DMS53 (cell line): ENCODE measurements at regions not wholly inside any gene's neighbourhood (a gene's known extent, or its start where the extent isn't known, plus 50 kb on each side); places are given as distances from the start of the nearest gene placed in this dataset.

Experiments used
- DNase-seq: peaks from one replicate; lab custom pipeline; 2025; lab: John Stamatoyannopoulos, UW

DNA sequence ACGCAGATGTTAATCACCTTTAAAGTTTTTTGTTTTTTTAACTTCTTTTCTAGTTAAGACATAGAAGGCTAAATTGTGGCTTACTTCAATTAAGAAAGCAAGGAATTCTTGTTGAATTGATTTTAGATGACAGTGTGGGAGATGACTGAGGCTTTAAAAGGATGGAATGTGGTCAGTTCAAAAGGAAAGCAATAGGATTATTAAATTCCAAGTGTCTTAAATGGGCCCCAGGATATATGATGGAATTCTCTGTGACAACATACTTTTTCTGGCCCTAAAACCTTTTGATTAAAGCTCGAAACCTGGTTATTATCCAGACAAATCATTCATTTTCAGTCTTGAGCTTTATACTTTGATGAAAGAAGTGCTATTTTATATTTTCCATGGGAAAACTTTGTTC lies 179.0 kb upstream of the TMEFF2 start:
- no peak for DNase-seq

- no peak for DNase-seq
Observed at GRCh38 chr2:192373221-192373620, 178.5 kb upstream of the TMEFF2 start.

GRCh38 chr2:192369969-192370368 lies 175.2 kb upstream of the TMEFF2 start:
- no peak for DNase-seq

GRCh38 chr2:192357217-192357616 lies 162.5 kb upstream of the TMEFF2 start:
- no peak for DNase-seq

- DNase-seq = no peak
Observed at GRCh38 chr2:192354512-192355244, 159.9 kb upstream of the TMEFF2 start.

GRCh38 chr2:192347542-192347941 lies 152.8 kb upstream of the TMEFF2 start:
- DNase-seq = no peak

DNA sequence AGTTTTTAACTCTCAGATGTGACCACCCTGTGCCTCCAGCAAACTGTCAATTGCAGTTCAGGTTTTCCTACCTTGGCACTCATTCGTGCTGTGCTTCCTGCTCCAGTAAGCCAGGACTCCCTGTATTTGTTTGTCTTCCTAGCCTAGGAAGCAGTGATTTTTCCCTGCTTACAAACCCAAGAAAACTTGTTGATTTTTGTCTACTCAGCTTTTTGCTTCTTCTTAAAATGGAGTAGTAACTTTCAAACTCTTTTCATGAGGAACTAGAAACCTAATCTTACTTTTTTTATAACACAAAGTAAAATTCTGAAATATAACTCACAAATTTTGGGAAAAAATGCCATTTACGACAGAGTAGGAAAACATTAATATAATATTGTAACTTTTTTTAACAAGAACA lies 150.6 kb upstream of the TMEFF2 start:
- DNase-seq = no peak

- no peak for DNase-seq
Observed at GRCh38 chr2:192333642-192334041, 138.9 kb upstream of the TMEFF2 start.

- no peak for DNase-seq
Observed at GRCh38 chr2:192328297-192328696, 133.6 kb upstream of the TMEFF2 start.

DNA sequence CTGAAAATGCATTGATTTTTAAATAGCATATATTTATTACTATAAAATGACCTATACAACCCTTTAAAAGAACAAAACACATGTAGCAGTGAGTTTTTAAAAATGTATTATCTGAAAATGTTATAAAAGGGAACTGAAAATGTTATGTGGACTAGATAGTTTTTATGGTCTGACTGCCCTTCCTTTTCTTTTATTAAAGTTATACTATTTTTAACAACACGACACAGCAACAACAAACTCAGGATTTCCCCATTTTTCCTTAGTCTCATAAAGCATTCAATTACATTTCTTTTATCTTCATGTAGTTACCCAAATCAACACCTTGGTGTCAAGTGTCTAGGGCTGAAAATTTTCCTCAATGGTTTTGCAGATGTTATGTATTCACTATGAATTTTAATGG lies 132.8 kb upstream of the TMEFF2 start:
- no peak for DNase-seq

- DNase-seq = no peak
Observed at GRCh38 chr2:192315543-192315942, 120.8 kb upstream of the TMEFF2 start.

GRCh38 chr2:192314800-192315481 lies 120.2 kb upstream of the TMEFF2 start:
- DNase-seq = no peak

DNA sequence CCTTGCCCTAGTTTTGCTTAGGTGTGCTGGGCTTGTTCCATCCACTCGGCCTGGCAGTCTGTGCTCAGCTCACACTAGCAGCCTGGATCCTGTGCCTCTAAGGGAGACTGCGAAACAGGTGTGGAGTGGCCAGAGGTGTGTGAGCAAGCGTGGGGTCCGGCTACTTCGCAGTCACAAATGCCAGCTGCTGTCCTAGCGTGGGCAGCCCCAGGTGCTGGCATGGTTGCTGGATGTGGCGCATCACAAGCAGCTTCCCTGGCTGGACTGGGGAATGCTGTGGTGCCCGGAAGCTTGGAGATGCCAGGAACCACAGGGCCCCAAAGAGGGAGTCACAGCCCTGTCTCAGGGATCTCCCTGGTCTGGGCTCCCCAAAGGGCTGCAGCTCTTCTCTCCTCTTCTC lies 119.0 kb upstream of the TMEFF2 start:
- no peak for DNase-seq

GRCh38 chr2:192311701-192312460 lies 117.1 kb upstream of the TMEFF2 start:
- DNase-seq = no peak

DNA sequence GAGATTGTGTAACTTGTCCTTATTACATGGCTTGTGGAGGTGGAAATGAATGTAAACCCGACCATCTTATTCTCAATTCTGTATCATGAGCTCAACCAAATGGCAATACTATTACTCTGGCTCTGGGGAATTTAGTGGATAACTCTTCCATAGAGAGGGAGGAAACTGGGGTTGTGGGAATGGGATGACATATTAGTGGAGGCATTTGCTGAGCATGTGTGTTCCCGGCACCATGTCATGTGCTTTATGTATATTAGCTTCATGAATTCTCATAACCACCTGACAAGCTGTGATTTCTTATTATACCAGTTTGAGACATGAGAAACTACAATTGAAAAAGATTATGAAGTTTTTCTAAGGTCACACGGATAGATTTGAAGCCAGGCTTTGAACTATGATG lies 112.8 kb upstream of the TMEFF2 start:
- no peak for DNase-seq

- no peak for DNase-seq
Observed at GRCh38 chr2:192298664-192299063, 103.9 kb upstream of the TMEFF2 start.

DNA sequence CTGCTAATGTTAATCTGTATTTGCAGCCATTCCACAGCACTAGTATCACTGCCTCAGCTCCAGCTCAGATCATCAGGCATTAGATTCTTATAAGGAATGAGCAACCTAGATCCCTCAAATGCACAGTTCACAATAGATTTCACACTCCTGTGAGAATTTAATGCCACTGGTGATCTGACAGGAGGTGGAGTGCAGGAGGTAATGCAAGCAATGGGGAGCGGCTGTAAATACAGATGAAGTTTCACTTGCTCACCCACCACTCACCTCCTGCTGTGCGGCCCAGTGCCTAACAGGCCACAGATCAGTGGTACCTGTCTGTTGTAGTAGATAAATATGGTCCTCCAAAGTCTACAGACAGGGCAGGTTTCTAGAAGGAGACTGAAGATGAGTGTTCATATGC lies 97.7 kb upstream of the TMEFF2 start:
- no peak for DNase-seq

DNA sequence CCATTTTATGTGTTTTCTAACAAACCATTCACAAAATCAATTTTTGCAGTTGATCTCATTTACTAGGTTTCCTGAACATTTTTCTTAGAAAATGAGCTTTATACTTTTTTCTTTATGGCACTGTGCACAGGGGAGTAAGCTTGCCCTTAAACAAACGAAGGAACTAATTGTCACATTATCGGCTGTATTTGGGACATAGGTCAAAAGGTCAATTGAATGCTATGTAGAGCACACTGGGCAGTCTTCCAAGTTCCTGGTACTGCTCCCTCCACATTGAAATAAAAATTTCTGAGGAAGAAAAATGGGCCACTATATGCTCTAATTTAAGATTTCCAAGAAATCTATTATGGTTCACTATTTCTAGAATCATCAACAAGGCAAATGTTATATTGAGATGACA lies 93.6 kb upstream of the TMEFF2 start:
- peak; percentile 58 for DNase-seq

DNA sequence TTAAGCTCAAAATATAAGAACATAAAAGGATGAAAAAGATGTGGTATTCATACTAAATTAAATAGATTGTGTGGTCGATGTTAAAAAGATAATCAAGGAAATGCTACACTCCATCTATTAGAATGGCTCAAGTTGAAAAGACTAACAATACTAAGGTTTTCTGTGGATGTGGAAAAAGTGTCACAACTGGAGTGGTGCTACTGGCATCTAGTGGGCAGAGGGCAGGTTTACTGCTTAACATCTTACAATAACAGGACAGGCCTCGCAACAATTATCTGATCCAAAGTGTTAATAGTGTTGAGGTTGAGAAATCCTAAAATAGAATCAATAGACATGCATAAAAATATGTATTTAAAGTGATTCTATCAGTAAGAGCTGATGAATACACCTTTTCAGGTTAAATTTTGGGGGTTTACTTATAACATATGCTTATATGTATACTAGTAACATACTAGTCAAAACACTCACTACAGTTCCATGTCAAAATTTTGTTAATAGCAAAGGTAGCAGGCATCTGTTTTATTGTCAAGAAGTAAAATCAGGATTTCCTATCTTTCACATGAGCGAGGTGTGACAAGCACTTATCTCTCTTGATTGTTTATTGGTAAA lies 91.5 kb upstream of the TMEFF2 start:
- peak; percentile 78 for DNase-seq

- no peak for DNase-seq
Observed at GRCh38 chr2:192283450-192283849, 88.7 kb upstream of the TMEFF2 start.

GRCh38 chr2:192278701-192279100 lies 84.0 kb upstream of the TMEFF2 start:
- no peak for DNase-seq

- DNase-seq = no peak
Observed at GRCh38 chr2:192277494-192278109, 82.9 kb upstream of the TMEFF2 start.
